SJCRH30 (cell line): ENCODE measurements at regions not wholly inside any gene's neighbourhood (a gene's known extent, or its start where the extent isn't known, plus 50 kb on each side); places are given as distances from the start of the nearest gene placed in this dataset.

ENCODE experiments used
- DNase-seq, 2 experiments: peaks; one replicate each; pipeline ENCODE4 v3.0.0-alpha.2; 2015 to 2020
- H3K27ac ChIP-seq: fragments of 250-450 bp; sonication (Bioruptor Pico); 2 replicates; pipeline ENCODE4 v1.5.1; 2020; ENCODE audit warnings: mild to moderate bottlenecking, moderate library complexity
- H3K27me3 ChIP-seq: fragments of 250-450 bp; sonication (Bioruptor Pico); 2 replicates; pipeline ENCODE4 v1.5.1; 2020; ENCODE audit warnings: mild to moderate bottlenecking, moderate library complexity
- H3K36me3 ChIP-seq: fragments of 250-450 bp; sonication (Bioruptor Pico); 2 replicates; pipeline ENCODE4 v1.5.1; 2020; ENCODE audit warnings: mild to moderate bottlenecking, moderate library complexity
- H3K4me1 ChIP-seq: fragments of 250-450 bp; sonication (Bioruptor Pico); 2 replicates; pipeline ENCODE4 v1.5.1; 2020; ENCODE audit warnings: mild to moderate bottlenecking, moderate library complexity
- H3K4me3 ChIP-seq: fragments of 250-450 bp; sonication (Bioruptor Pico); 2 replicates; pipeline ENCODE4 v1.5.1; 2020; ENCODE audit warnings: mild to moderate bottlenecking, moderate library complexity
- H3K9me3 ChIP-seq: fragments of 250-450 bp; sonication (Bioruptor Pico); replicated peaks from 2 replicates; pipeline ENCODE4 v1.5.1; 2020; ENCODE audit warnings: mild to moderate bottlenecking, moderate library complexity

DNA sequence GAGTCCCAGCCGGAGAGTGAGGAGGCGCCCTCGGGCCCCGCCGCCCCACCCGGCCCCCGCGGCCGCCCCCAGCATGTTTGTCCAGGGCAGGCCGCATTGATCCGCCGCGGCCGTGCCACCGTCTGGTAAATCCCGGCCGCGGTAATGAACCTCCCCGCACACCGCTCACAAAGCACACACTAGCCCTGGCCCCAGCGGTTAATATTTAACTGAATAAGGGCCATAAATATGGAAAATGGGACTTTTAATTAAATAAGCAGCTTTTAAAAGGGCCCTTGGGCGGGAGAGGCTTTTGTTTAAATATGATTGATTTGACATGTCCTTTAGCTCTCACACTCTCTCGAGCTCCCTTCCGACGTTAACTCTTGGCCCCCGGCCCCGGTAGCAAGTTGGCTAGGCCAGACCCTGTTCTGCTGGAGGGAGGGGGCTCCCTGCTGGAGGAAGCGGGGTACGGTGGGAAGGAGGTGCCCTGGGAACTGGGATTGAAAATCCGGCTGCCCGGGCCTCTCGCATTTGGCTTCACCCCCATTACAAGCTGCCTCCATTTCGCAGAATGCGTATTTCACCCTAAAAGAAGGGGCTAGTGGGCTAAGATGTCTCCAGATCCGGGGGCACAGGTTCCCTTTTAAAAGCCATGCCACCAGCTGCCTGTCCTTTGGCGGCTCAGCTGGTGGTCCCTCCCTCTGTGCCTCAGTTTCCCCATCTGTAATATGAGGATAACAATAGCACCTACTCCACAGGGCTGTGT, 199.8 kb downstream of the RBM19 start:
- Histone ChIP-seq H3K9me3 (no peaks in the 10 kb centered on the region), H3K36me3 (no peaks in the 10 kb centered on the region; the same call in 1 of the 2 replicates), H3K27ac (peak overlapping the region; percentile 6; the same call in 1 of the 2 replicates), H3K4me3 (no peak overlapping the region), H3K4me1 (peaks cover 10% of the 10 kb centered on the region; the same call in 1 of the 2 replicates), H3K27me3 (no peaks in the 10 kb centered on the region)
- DNase-seq: no peak

DNA sequence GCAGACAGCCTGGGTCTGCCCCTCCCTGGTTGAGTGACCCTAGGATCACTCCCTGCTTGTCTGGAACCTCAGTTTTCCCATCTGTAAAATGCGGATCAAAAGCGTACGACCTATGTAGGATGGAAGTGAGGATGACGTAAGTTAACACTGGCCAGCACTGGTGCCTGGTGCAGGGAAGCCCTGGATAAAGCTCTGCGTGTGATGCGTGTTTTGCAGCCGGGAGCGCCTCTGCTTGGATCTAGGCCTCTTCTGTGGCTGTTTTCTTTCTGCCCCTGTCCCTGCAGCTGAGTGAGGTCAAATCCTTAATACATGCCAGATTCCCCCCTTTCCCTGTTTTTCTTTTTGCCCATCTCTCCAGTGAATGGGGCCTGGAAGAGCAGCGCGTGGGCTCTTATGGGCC, 201.5 kb downstream of the RBM19 start:
- H3K4me1 ChIP-seq: peaks cover 10% of the 10 kb centered on the region; the same call in 1 of the 2 replicates
- no peak overlapping the region for H3K4me3 ChIP-seq
- DNase-seq: no peak
- H3K9me3 ChIP-seq: no peaks in the 10 kb centered on the region
- H3K27me3 ChIP-seq: no peaks in the 10 kb centered on the region
- no peak overlapping the region for H3K27ac ChIP-seq
- H3K36me3 ChIP-seq: no peaks in the 10 kb centered on the region; the same call in 1 of the 2 replicates

DNA sequence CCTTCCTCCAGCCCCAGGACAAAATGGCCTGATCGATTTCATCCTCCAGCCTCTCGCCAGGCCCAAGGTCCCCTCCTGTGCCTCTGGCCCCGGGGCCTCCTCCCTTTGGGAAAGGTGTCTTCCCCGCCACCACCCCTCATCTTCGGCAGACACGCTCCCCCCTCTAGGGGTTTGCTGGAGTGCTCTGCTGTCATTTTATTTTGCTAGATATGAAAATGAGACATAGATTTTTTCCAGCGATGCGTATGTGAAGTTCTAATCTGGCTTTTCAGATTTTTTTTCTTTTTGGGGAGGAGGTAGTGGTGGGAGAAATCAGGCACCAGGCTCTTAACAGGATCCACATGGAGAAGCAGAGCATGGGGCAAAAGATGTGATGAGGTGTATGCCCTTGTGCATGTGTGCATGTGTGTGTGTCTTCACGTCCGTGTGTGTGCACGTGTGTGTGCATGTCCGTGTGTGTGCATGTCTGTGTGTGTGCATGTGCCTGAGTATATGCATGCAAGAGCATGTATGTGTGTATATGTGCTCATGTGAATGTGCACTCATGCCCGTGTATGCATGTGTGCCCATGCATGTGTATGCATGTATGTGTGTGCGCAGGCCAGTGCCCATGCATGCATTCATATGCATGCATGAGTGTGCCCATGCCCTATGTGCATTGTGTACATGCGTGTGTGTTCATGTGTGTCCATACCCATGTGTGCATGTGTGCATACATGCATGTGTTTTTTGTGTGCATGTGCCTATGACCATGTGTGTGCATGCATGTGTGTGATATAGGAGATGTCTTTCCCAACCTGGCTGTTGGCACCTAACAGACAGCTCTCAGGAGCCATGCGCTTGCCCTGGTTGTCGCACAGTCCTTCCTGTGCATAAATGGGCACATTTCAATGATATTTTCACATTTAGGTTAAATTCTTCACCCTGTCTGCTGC, 203.0 kb downstream of the RBM19 start:
- H3K27me3 ChIP-seq: no peaks in the 10 kb centered on the region
- DNase-seq: no peak
- peaks cover 10% of the 10 kb centered on the region; the same call in 1 of the 2 replicates for H3K4me1 ChIP-seq
- H3K36me3 ChIP-seq: no peaks in the 10 kb centered on the region; the same call in 1 of the 2 replicates
- no peak overlapping the region for H3K4me3 ChIP-seq
- H3K9me3 ChIP-seq: no peaks in the 10 kb centered on the region
- no peak overlapping the region for H3K27ac ChIP-seq

DNA sequence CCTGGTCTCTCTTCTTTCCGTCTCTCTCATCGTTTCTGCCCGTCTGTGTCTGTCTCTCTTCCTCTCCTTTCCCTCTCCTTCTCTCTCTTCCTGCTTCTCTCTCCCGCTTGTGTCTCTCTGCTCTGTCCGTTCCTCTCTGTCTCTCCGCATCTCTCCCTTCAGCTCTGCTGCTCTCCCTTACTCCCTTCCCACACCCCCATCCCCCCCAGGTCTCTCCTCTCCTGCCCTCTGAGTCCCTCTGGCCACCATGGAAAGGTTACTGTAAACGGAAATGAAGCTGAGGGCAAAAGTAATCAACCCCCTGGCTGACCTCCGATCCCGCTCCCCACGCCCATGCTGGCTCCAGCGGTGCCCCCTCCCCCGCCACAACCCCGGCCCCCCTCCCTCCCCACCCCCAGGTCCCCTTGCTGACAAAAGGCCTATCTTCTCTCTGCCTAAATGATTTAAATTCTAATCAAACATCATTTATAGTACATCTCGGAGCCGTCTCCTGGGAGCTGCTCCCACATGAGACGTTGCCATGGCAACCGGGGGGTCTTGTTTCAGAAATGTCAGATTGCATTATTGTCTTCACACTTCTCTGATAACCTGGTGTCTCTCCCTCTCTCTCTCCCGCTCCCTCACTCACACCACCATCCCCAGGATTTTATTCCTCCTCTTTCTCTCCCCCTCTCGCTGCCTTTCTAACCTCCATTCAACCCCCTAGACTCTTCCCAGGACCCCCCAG, 203.8 kb downstream of the RBM19 start:
- no peaks in the 10 kb centered on the region for H3K27me3 ChIP-seq
- no peak overlapping the region for H3K27ac ChIP-seq
- no peak for DNase-seq
- H3K9me3 ChIP-seq: no peaks in the 10 kb centered on the region
- peaks cover 10% of the 10 kb centered on the region; the same call in 1 of the 2 replicates for H3K4me1 ChIP-seq
- no peaks in the 10 kb centered on the region; the same call in 1 of the 2 replicates for H3K36me3 ChIP-seq
- no peak overlapping the region for H3K4me3 ChIP-seq

DNA sequence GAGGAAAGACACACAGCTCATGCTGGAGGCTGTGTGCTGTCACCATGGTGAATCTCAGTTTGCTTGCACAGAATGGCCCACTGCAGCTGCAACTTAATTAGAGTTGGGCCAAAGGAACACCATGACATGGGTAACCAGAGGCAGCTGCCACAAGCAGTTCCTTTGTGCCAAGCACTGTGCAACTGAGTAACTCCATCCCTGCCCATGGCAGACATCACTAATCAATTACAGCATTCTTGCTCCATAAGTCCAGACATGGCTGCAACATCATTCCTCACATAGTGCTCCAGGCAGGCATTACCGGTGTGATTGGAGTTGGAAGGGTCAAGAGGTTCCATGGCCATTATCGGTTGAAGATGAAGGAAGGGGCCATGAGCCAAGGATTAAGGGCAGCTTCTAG, 207.0 kb downstream of the RBM19 start:
- no peak overlapping the region for H3K27ac ChIP-seq
- no peaks in the 10 kb centered on the region for H3K9me3 ChIP-seq
- H3K27me3 ChIP-seq: no peaks in the 10 kb centered on the region
- DNase-seq: no peak
- H3K4me1 ChIP-seq: no peaks in the 10 kb centered on the region
- no peaks in the 10 kb centered on the region; the same call in 1 of the 2 replicates for H3K36me3 ChIP-seq
- no peak overlapping the region for H3K4me3 ChIP-seq

DNA sequence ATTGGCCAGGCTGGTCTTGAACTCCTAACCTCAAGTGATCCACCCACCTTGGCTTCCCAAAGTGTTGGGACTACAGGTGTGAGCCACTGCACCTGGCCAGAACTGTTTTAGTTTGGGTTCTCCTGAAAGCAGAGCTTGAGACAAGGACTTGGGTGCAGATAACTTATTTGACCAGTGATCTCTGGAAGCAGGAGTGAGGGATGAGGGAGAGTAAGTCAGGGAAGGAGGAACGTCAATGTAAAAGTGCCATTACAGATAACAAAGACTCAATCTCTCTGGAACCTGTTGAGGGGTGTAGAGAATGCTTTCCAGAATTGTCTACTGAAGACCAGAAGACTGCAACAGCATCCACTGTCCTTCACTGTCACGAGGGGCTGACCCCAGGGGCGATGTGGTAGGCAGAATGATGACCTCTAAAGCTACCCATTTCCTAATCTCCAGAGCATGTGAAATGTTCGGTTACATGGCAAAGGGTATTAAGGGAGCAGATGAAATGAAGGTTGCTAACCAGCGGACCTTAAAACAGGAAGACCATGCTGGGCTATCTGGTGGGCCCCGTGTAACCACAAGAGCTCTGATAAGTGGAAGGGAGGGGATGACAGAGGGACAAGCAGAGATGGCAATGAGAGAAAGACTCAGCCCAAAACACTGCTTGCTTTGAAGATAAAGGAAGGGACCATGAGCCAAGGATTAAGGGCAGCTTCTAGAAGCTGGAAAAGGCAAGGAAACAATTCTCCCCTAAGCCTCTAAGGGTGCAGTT, 207.8 kb downstream of the RBM19 start:
- Histone ChIP-seq H3K9me3 (no peaks in the 10 kb centered on the region), H3K4me3 (no peak overlapping the region), H3K27me3 (no peaks in the 10 kb centered on the region), H3K4me1 (no peaks in the 10 kb centered on the region), H3K27ac (no peak overlapping the region), H3K36me3 (no peaks in the 10 kb centered on the region; the same call in 1 of the 2 replicates)
- DNase-seq: no peak

DNA sequence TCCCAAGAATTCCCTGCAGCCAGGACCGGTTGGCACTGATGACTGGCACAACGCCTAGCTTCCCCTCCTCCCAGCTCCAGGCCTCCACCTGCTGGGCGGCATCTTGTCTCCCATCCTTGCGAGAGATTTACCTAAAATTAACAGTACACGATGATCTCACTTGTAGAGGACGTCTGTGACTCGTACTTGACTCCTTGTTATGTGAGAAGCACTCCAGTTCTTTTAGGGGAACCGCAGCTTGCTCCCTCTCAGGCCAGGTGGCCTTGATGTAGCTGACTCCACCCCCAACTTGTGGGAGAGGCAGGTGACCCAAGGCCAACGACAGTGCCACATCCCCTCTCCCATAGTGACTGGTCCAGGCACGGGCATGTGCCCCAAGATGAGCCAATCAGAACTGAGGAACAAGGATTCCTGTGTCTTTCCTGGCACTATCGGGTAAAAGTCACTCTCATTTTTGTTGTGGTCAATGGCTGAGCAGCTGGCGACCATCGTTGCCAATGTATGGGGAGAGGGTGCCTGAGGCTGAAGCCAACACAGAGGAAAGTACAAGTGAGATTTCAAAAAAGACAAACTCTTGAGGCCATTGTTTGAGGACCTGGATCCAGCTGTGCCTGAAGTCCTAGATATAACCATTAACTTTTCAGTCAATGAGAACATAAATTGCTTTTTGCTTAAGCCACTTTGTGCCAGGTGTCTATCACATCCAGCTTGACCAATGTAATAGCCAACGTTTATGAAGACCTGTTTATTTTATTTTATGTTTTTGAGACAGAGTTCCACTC, 208.7 kb downstream of the RBM19 start:
- peaks cover 4% of the 10 kb centered on the region; the same call in 1 of the 2 replicates for H3K36me3 ChIP-seq
- no peaks in the 10 kb centered on the region for H3K4me1 ChIP-seq
- no peaks in the 10 kb centered on the region for H3K9me3 ChIP-seq
- no peak overlapping the region for H3K4me3 ChIP-seq
- DNase-seq: no peak
- no peak overlapping the region for H3K27ac ChIP-seq
- H3K27me3 ChIP-seq: no peaks in the 10 kb centered on the region

DNA sequence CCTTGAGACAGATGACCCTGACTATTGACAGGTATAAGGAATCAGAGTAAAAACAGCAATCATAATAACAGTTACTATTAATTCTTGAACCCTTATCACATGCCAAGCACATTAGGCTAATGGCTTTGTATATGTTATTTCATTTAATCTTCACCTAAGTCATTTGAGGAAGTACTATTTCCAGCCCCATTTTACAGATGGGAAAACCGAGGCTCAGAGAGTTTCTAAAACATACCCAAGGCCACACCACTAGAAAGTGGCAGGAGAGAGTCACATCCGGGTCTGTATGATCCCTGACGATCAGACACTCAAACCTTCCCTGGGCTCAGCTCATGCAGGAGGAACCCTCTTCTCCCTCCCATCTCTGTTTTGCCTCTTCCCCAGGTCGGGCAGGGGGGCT, 209.5 kb downstream of the RBM19 start:
- Histone ChIP-seq H3K36me3 (peaks cover 10% of the 10 kb centered on the region), H3K4me3 (no peak overlapping the region), H3K9me3 (no peaks in the 10 kb centered on the region), H3K27me3 (no peaks in the 10 kb centered on the region), H3K27ac (no peak overlapping the region), H3K4me1 (no peaks in the 10 kb centered on the region)
- no peak for DNase-seq

DNA sequence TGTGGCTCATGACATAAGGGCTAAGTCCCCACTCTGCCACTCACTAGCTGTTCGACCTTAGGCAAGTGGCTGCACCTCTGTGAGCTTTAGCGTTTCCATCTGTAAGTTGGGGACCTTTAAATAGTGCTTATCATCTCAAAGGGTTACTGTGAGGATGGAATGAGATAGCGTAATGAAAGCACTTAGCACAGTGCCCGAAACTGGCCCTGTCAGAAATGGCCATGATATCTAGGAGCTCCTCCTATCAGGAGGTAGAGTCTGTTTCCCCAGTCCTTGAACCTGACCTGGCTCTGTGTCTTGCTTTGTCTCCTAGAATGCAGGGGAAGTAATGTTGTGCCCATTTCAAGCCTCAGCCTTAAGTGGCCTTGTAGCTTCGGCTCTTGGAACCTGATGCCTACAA, 211.0 kb downstream of the RBM19 start:
- Histone ChIP-seq H3K4me3 (no peak overlapping the region), H3K27me3 (no peaks in the 10 kb centered on the region), H3K27ac (no peak overlapping the region), H3K36me3 (peaks cover 16% of the 10 kb centered on the region), H3K9me3 (no peaks in the 10 kb centered on the region), H3K4me1 (no peaks in the 10 kb centered on the region)
- no peak for DNase-seq

DNA sequence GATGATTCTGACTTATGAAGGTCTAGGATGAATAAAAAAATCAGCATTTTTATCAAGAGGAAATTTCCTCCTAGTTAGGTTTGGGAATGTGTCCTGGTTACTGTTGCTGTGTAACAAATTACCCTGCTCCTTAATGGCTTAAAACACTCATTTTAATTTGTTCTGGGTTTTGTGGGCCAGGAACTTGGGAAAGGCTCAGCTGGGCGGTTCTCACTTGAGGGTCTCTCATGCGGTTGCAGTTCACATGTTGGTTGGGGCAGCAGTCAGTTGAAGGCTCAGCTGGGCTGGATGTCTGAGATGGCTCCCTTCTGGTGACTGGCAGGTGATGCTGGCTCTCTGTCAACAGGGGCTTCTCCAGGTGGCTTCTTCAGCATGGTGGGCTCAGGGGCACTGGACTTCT, 214.6 kb downstream of the RBM19 start:
- Histone ChIP-seq H3K36me3 (peaks cover 16% of the 10 kb centered on the region), H3K27me3 (no peaks in the 10 kb centered on the region), H3K27ac (no peak overlapping the region), H3K4me1 (no peaks in the 10 kb centered on the region), H3K9me3 (no peaks in the 10 kb centered on the region), H3K4me3 (no peak overlapping the region)
- DNase-seq: no peak

DNA sequence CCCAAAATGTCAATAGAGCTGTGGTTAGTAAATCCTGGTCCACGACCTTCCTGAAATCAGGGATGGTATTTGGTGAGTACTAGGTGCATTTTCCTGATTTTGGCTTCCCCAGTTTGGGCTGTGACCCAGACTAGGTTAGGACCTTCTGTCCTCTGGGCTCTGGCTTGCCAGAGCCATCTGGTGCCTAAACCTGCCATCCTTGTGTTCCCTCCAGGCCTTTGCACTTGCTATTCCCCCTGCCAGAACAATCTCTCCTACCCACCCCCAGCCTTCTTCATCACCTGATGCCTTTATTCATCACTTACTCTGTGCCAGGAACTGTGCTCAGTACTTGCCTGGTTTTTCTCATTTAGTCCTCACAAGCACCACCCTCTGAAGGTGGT, 216.7 kb downstream of the RBM19 start:
- no peaks in the 10 kb centered on the region for H3K9me3 ChIP-seq
- DNase-seq: no peak
- no peak overlapping the region for H3K27ac ChIP-seq
- H3K27me3 ChIP-seq: no peaks in the 10 kb centered on the region
- H3K4me3 ChIP-seq: no peak overlapping the region
- H3K4me1 ChIP-seq: no peaks in the 10 kb centered on the region
- peaks cover 16% of the 10 kb centered on the region for H3K36me3 ChIP-seq

DNA sequence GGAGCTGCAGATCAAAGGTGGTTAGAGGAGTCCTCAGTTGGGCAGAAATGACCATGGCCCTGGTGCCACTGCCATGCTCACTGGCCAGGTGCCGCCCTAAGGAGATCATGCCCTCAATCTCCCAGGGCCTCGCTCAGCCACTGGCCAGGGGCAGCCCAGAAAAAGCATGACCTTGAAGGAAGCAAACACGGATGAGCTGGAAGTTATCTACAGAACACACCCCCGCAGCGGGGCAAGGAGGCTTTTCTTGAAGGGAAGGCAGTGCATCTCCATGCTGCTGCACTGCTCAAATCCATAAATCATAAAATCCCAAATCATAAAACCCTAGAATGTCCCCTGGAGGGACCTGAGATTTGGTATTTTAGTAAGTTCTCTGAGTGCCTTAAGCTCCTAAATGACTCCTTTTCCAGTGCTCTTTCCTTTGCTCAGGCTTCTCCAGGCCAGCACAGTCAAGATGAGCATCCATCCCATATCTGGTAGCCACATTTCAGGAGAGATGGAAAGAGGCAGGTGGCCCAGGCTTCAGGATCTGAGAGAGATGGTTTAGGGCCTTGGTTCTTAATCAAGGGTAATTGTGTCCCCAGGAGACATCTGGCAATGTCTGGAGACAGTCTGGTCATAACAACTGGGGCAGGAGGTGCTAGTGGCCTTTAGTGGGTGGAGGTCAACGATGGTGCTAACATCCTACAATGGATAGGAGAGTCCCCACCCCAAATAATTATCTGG, 217.3 kb downstream of the RBM19 start:
- Histone ChIP-seq H3K36me3 (peaks cover 16% of the 10 kb centered on the region), H3K4me3 (no peak overlapping the region), H3K9me3 (no peaks in the 10 kb centered on the region), H3K27me3 (no peaks in the 10 kb centered on the region), H3K4me1 (no peaks in the 10 kb centered on the region), H3K27ac (no peak overlapping the region)
- no peak for DNase-seq

DNA sequence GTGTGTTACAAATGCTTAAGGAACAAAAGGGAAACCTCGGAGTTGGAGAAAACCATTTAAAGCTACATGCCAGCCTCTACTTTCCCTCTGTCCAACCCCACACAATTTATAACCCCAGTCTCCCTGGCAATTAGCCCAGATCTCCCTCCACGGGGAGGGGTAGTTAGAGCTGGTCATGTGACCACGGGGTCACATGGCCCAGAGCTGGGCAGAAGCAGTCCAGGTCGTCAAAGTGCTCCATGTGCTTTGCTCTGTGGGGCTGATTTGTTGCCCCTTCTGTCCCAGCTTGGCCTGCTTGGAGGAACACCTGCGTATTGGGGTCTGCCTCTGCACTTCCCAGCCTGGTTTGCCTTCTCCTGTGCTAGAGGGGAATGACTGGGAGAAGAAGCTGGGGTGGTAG, 219.1 kb downstream of the RBM19 start:
- Histone ChIP-seq H3K27ac (no peak overlapping the region), H3K4me3 (no peak overlapping the region), H3K27me3 (no peaks in the 10 kb centered on the region), H3K9me3 (no peaks in the 10 kb centered on the region), H3K4me1 (no peaks in the 10 kb centered on the region), H3K36me3 (peaks cover 9% of the 10 kb centered on the region)
- DNase-seq: peak; percentile 22 to 36
